ENCODE measurements at regions not wholly inside any gene's neighbourhood (a gene's known extent, or its start where the extent isn't known, plus 50 kb on each side); places are given as distances from the start of the nearest gene placed in this dataset.

- DNase-seq (ENCODE audit: low read depth in 1 of 2, low spot score in 1 of 2) = no peak
Observed at GRCh38 chr21:30104241-30104640, 62.4 kb downstream of the CLDN17 start.

GRCh38 chr21:30102871-30103270 is 63.7 kb downstream of the CLDN17 start:
- Histone ChIP-seq H3K27ac (replicated peaks) (no peak overlapping the region), H3K27me3 (ENCODE audit: insufficient read depth, poor library complexity, severe bottlenecking) (no peaks in the 10 kb centered on the region), H3K4me3 (replicated peaks; ENCODE audit: insufficient read depth, low read length) (no peak overlapping the region)
- TF ChIP-seq CTCF (IDR thresholded peaks at IDR 0.05; ENCODE audit: insufficient read depth, low read length) (no peak), SPI1 (IDR thresholded peaks at IDR 0.05; ENCODE audit: borderline replicate concordance, low read depth) (peak; percentile 15; the same call in 1 of the 2 replicates)
- DNase-seq (ENCODE audit: low read depth in 1 of 2, low spot score in 1 of 2) = peak; percentile 14 to 26

More at GRCh38 chr21:30104241-30104640, 62.4 kb downstream of the CLDN17 start:
- Histone ChIP-seq H3K4me3 (replicated peaks; ENCODE audit: insufficient read depth, low read length) (no peak overlapping the region), H3K27ac (replicated peaks) (no peak overlapping the region), H3K27me3 (ENCODE audit: insufficient read depth, poor library complexity, severe bottlenecking) (no peaks in the 10 kb centered on the region)
- TF ChIP-seq POLR2AphosphoS5 (IDR thresholded peaks at IDR 0.05; ENCODE audit: low read depth) (no peak), SPI1 (IDR thresholded peaks at IDR 0.05; ENCODE audit: borderline replicate concordance, low read depth) (no peak), GABPA (IDR thresholded peaks at IDR 0.05; ENCODE audit: low read depth) (no peak), CTCF (IDR thresholded peaks at IDR 0.05; ENCODE audit: insufficient read depth, low read length) (no peak), REST (IDR thresholded peaks at IDR 0.05; ENCODE audit: insufficient replicate concordance, low read depth) (no peak)

GRCh38 chr21:30101967-30102366 is 64.6 kb downstream of the CLDN17 start:
- DNase-seq (ENCODE audit: low read depth in 1 of 2, low spot score in 1 of 2) = no peak
- Histone ChIP-seq H3K27ac (replicated peaks) (no peak overlapping the region), H3K4me3 (replicated peaks; ENCODE audit: insufficient read depth, low read length) (no peak overlapping the region), H3K27me3 (ENCODE audit: insufficient read depth, poor library complexity, severe bottlenecking) (no peaks in the 10 kb centered on the region)
- TF ChIP-seq CTCF (IDR thresholded peaks at IDR 0.05; ENCODE audit: insufficient read depth, low read length) (no peak), REST (IDR thresholded peaks at IDR 0.05; ENCODE audit: insufficient replicate concordance, low read depth) (no peak), SPI1 (IDR thresholded peaks at IDR 0.05; ENCODE audit: borderline replicate concordance, low read depth) (no peak), POLR2AphosphoS5 (IDR thresholded peaks at IDR 0.05; ENCODE audit: low read depth) (no peak), GABPA (IDR thresholded peaks at IDR 0.05; ENCODE audit: low read depth) (no peak)

GRCh38 chr21:30097791-30098190 is 68.8 kb downstream of the CLDN17 start:
- H3K4me3 ChIP-seq (replicated peaks; ENCODE audit: insufficient read depth, low read length) = no peak overlapping the region
- no peaks in the 10 kb centered on the region for H3K27me3 ChIP-seq (ENCODE audit: insufficient read depth, poor library complexity, severe bottlenecking)
- TF ChIP-seq REST (IDR thresholded peaks at IDR 0.05; ENCODE audit: insufficient replicate concordance, low read depth) (no peak), GABPA (IDR thresholded peaks at IDR 0.05; ENCODE audit: low read depth) (no peak), SPI1 (IDR thresholded peaks at IDR 0.05; ENCODE audit: borderline replicate concordance, low read depth) (no peak), CTCF (IDR thresholded peaks at IDR 0.05; ENCODE audit: insufficient read depth, low read length) (no peak), POLR2AphosphoS5 (IDR thresholded peaks at IDR 0.05; ENCODE audit: low read depth) (no peak)
- DNase-seq (ENCODE audit: low read depth in 1 of 2, low spot score in 1 of 2) = no peak
- no peak overlapping the region for H3K27ac ChIP-seq (replicated peaks)

Measured in HL-60 (cell line).